GM18502 (cell line): ENCODE measurements at regions not wholly inside any gene's neighbourhood (a gene's known extent, or its start where the extent isn't known, plus 50 kb on each side); places are given as distances from the start of the nearest gene placed in this dataset.
"Not testable (repeated sequence)": the region's sequence is repeated elsewhere in the genome, so short reads cannot be mapped to it uniquely, and the experiment has no call there.

ENCODE experiments used
- ATAC-seq: cut with Tn5 transposase; IDR thresholded peaks from one replicate; pipeline ENCODE4 v1.9.1; 2021; ENCODE audit warnings: mild to moderate bottlenecking; ENCODE audit not compliant: unreplicated experiment, poor library complexity

- ATAC-seq: no peak
These were observed 253.2 kb downstream of the NPHP4 start for GRCh38 chr1:5738911-5739462.

- no peak for ATAC-seq
These were observed 255.1 kb downstream of the NPHP4 start for GRCh38 chr1:5737081-5737480.

GRCh38 chr1:5734996-5735395 lies 257.2 kb downstream of the NPHP4 start:
- no peak for ATAC-seq

- no peak for ATAC-seq
These were observed 257.8 kb downstream of the NPHP4 start for GRCh38 chr1:5734414-5734813.

GRCh38 chr1:5733596-5733995 lies 258.6 kb downstream of the NPHP4 start:
- ATAC-seq: no peak

- ATAC-seq: no peak
These were observed 261.2 kb downstream of the NPHP4 start for GRCh38 chr1:5731110-5731423.

GRCh38 chr1:5730272-5731109 lies 261.7 kb downstream of the NPHP4 start:
- no peak for ATAC-seq

GRCh38 chr1:5729636-5730145 lies 262.5 kb downstream of the NPHP4 start:
- ATAC-seq: no peak

- ATAC-seq: no peak
These were observed 263.4 kb downstream of the NPHP4 start for GRCh38 chr1:5728663-5729355.

- no peak for ATAC-seq
These were observed 264.2 kb downstream of the NPHP4 start for GRCh38 chr1:5727871-5728643.

- ATAC-seq: no peak
These were observed 265.0 kb downstream of the NPHP4 start for GRCh38 chr1:5727191-5727590.

- ATAC-seq: not testable (repeated sequence)
These were observed 265.5 kb downstream of the NPHP4 start for GRCh38 chr1:5726586-5727184.

GRCh38 chr1:5725855-5726585 lies 266.2 kb downstream of the NPHP4 start:
- ATAC-seq: no peak

- ATAC-seq: no peak
These were observed 266.8 kb downstream of the NPHP4 start for GRCh38 chr1:5725406-5725805.

- no peak for ATAC-seq
These were observed 267.4 kb downstream of the NPHP4 start for GRCh38 chr1:5724847-5725246.

GRCh38 chr1:5722635-5723164 lies 269.5 kb downstream of the NPHP4 start:
- no peak for ATAC-seq

GRCh38 chr1:5721634-5722215 lies 270.5 kb downstream of the NPHP4 start:
- ATAC-seq: no peak

- no peak for ATAC-seq
These were observed 271.3 kb downstream of the NPHP4 start for GRCh38 chr1:5720936-5721335.

GRCh38 chr1:5720484-5720883 lies 271.7 kb downstream of the NPHP4 start:
- no peak for ATAC-seq
